Coronary artery (tissue), 2 donors: ENCODE measurements at regions not wholly inside any gene's neighbourhood (a gene's known extent, or its start where the extent isn't known, plus 50 kb on each side); places are given as distances from the start of the nearest gene placed in this dataset.
A peak's percentile ranks its signal among the peaks of the same experiment; 100 is the strongest.

Experiments
- DNase-seq: peaks from one replicate; pipeline ENCODE4 v3.0.0-alpha.2; 2017; ENCODE audit warnings: low spot score
- H3K27ac ChIP-seq, 2 donors: fragments of 200-600 bp; sonication (generic); one replicate each; pipeline ENCODE4 v1.5.1; 2016 to 2019
- H3K4me3 ChIP-seq: fragments of 200-600 bp; sonication (generic); 2 replicates; pipeline ENCODE4 v1.5.1; 2016; ENCODE audit warnings: mild to moderate bottlenecking, moderate library complexity
- TF ChIP-seq, protein P1 (sequence below): fragments of 200-600 bp; sonication (generic); IDR thresholded peaks from one replicate; pipeline ENCODE4 v1.5.1; 2019; ENCODE audit warnings: antibody characterized with exemption

DNA sequence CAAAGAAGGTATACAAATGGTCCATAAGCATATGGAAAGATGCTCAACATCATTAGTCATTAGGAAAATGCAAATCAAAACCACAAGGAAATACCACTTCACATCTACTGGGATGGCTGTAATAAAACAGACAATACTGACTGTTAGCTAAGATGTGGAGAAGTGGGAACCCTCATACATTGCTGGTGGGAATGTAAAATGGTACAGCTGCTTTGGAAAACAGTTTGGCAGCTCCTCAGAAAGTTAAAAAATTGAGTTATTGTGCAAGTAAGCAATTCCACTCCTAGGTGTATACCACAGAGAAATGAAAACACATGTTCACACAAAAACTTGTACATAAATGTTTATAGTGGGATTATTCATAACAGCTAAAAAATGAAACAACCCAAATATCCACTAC, 173.0 kb upstream of the JAG1 start:
- TF ChIP-seq, protein P1, sequence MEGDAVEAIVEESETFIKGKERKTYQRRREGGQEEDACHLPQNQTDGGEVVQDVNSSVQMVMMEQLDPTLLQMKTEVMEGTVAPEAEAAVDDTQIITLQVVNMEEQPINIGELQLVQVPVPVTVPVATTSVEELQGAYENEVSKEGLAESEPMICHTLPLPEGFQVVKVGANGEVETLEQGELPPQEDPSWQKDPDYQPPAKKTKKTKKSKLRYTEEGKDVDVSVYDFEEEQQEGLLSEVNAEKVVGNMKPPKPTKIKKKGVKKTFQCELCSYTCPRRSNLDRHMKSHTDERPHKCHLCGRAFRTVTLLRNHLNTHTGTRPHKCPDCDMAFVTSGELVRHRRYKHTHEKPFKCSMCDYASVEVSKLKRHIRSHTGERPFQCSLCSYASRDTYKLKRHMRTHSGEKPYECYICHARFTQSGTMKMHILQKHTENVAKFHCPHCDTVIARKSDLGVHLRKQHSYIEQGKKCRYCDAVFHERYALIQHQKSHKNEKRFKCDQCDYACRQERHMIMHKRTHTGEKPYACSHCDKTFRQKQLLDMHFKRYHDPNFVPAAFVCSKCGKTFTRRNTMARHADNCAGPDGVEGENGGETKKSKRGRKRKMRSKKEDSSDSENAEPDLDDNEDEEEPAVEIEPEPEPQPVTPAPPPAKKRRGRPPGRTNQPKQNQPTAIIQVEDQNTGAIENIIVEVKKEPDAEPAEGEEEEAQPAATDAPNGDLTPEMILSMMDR: no peak
- H3K27ac ChIP-seq: no peak overlapping the region
- H3K4me3 ChIP-seq: no peak overlapping the region
- no peak for DNase-seq

DNA sequence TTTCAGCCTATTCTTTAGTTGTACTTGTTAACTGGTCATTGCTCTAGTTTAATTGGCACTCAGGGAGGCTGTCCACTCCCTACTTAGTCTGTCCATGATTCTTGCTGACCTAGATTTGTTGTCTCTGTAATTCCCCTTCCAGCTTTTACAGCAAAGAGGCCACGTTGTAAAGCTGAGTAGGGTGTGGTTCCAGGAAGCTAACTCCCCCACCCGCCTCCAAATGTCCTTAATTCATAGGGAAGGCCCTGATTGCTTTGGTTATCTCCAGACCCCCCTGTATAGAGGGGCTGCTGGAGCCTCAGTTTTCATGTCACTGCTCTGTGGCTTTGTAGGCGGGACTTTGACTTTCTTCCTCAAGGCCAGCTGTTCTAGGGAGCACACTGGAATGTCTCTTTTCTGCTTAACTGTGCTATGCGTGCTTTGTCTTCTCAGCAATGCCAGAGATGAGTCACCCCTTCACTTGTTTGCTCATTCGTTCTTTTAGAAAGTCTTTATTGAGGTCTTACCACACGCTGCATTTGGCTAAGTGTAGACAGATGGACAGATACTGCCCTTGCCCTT, 175.1 kb upstream of the JAG1 start:
- peak overlapping the region in 1 of 2 donors; percentile 63 for H3K27ac ChIP-seq
- no peak overlapping the region for H3K4me3 ChIP-seq
- DNase-seq: no peak
- TF ChIP-seq, protein P1: no peak

DNA sequence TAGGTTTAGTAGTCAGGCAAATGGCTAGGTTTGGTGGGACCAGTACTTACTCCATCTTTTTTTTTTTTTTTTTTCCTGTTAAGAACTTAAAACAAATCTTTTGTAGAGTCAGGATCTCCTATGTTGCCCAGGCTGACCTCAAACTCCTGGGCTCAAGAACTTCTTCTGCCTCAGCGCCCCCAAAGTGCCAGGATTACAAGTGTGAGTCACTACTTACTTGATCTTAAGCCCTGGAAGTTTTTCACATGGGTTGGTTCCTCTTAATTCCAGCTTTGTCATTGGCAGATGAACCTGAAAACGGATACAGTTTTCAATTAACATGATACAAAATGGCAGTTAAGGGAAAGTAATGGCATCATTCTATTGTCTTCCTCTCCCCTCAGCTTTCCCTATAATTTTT, 179.4 kb upstream of the JAG1 start:
- no peak for DNase-seq
- TF ChIP-seq, protein P1: no peak
- Histone ChIP-seq H3K27ac (no peak overlapping the region), H3K4me3 (no peak overlapping the region)

DNA sequence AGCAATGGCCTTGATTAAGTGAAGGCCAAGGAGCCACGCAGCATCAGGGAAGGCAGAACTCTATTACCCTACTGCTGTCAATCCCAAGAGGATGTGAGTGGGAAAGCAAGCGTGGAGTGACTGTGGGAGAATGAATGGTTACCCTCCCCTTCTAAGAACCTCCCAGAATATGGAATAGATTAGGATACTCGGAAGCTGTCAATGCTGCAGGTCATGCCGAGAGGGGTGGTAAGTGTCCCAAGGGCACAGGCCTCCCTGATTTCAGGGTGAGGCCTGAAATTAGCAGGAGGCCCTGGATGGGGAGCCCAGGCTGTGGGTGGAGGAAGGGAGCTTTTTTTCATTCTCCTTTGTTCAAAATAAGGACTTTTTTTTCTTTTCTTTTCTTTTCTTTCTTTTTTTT, 179.9 kb upstream of the JAG1 start:
- Histone ChIP-seq H3K4me3 (no peak overlapping the region), H3K27ac (no peak overlapping the region)
- DNase-seq: no peak
- TF ChIP-seq, protein P1: no peak

DNA sequence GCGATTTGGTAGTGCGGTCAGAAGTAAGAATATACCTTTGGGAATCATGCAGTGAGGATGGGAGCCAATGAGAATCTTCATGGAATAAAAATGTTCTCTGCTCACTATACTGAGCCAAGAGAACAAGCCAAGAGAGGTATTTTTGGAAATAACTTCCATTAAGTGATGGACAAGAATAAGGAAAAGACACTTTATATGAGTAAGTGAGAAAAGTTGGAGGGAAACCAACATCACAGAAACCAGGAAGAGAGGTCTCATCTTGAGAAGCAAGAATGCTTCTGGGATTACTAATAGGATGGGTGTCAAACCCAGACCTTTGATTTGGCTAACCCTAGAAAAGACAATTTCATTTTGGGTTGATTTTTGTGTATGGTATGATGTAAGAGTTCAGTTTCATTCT, 181.2 kb upstream of the JAG1 start:
- no peak for DNase-seq
- TF ChIP-seq, protein P1: no peak
- H3K4me3 ChIP-seq: no peak overlapping the region
- no peak overlapping the region for H3K27ac ChIP-seq

DNA sequence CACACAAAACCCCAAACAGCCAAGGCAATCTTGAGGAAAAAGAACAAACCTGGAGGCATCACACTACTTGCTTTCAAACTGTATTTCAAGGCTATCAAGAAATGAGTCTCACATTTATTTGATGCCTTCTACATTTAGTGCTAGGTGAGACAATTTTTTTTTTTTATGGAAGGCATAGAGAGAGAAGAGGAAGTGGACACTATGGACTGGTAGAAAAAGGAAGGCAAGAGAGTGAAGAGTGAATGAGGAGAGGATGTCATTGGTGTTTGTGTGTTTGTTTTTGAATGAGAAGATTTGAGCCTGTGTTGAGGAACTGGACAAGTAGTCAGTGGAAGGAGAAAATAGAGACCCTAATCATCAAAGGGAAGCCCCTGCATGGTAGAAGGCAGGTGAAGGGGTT, 182.0 kb upstream of the JAG1 start:
- TF ChIP-seq, protein P1: no peak
- Histone ChIP-seq H3K27ac (no peak overlapping the region), H3K4me3 (no peak overlapping the region)
- DNase-seq: no peak

DNA sequence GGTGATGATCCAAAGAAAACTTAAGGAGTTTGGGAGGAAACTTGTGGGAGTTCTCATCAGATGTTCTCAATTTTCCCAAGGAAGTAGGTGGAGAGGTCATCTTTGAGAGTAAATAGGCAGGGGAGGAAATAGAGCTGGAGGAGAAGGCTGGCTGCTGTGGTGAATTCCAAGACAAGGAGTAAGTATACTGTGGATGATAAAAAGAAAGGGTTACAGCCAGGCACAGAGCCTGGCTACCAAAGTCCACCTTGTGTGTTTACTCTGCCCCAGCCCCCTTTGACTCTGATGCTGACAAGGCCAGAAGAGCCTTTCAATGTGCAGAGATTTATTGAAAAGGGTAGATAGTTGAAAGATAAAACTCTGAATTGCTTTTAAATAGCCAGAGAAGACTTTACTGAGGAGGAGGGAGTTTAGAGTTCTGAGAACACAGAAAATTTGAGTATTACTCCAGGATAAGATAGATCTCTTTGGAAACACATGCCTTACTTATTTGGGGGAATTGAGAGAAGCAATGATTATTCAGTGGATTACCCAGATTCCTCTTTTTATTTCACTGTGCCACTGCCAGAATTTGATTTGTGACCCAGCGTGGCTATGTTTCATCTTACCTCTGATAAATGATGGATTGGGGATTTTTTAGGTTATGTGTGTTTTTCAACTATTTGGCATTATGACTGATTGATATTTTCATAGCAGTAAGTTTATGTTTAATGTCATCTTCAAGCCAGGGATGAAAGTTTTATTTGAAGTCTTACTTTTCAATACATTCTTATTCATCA, 182.6 kb upstream of the JAG1 start:
- DNase-seq: no peak
- Histone ChIP-seq H3K27ac (peak overlapping the region in 1 of 2 donors; percentile 24), H3K4me3 (no peak overlapping the region)
- TF ChIP-seq, protein P1: no peak
